Uterus (tissue), 2 donors: ENCODE measurements at regions not wholly inside any gene's neighbourhood (a gene's known extent, or its start where the extent isn't known, plus 50 kb on each side); places are given as distances from the start of the nearest gene placed in this dataset.

Source experiments
- CTCF ChIP-seq, 4 experiments: fragments of 200-600 bp in 2 of 4; fragments of 450-650 bp in 2 of 4; sonication (generic) in 2 of 4; IDR thresholded peaks; one replicate each; pipeline ENCODE4 v1.5.1; 2016 to 2019; ENCODE audit warnings: antibody characterized with exemption in 4 of 4, mild to moderate bottlenecking in 2 of 4, moderate library complexity in 1 of 4
- POLR2A ChIP-seq, 2 donors: fragments of 450-650 bp; IDR thresholded peaks; one replicate each; pipeline ENCODE4 v1.6.1; 2016; ENCODE audit warnings: antibody characterized with exemption in 2 of 2, mild to moderate bottlenecking in 1 of 2, moderate library complexity in 1 of 2

GRCh38 chr3:154536751-154537150 lies 106.8 kb upstream of the GPR149 start:
- TF ChIP-seq POLR2A (IDR thresholded peaks at IDR 0.05) (no peak), CTCF (IDR thresholded peaks at IDR 0.05) (no peak)
